AG09309 (cell line): ENCODE measurements at regions not wholly inside any gene's neighbourhood (a gene's known extent, or its start where the extent isn't known, plus 50 kb on each side); places are given as distances from the start of the nearest gene placed in this dataset.
"Not testable (repeated sequence)": the region's sequence is repeated elsewhere in the genome, so short reads cannot be mapped to it uniquely, and the experiment has no call there.

Source experiments
- DNase-seq: peaks from one replicate; pipeline ENCODE4 v3.0.0-alpha.2; 2010; ENCODE audit warnings: low read depth
- H3K4me3 ChIP-seq: 2 replicates; pipeline ENCODE4 v1.5.1; 2011; ENCODE audit warnings: mild to moderate bottlenecking, low read depth, low read length, moderate library complexity; ENCODE audit not compliant: control insufficient read depth
- TF ChIP-seq, protein P1 (sequence below): IDR thresholded peaks from 2 replicates; pipeline ENCODE4 v1.5.1; 2011; ENCODE audit warnings: mild to moderate bottlenecking, low read depth, low read length, inconsistent platforms; ENCODE audit not compliant: insufficient read depth, control insufficient read depth; ENCODE audit errors: missing control alignments

DNA sequence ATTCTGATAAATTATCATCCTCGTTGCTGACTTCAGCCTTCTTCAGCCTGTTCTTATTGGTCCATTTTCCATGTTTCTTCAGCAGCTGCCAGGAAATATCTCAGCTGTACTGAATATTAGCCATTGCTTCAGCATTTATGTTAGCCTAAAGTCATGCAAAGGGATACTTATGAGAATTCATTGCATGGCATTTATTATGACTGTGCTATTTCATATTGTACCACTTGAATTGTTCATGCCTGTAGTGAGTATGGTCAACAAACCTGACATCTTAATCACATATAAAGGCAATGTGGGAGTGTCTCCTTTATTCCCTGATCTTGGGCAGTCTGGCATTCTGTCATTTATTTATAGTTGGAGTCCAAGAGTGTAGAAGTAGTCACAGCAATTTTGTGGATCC, 193.4 kb upstream of the SLC35B3 start:
- TF ChIP-seq, protein P1, sequence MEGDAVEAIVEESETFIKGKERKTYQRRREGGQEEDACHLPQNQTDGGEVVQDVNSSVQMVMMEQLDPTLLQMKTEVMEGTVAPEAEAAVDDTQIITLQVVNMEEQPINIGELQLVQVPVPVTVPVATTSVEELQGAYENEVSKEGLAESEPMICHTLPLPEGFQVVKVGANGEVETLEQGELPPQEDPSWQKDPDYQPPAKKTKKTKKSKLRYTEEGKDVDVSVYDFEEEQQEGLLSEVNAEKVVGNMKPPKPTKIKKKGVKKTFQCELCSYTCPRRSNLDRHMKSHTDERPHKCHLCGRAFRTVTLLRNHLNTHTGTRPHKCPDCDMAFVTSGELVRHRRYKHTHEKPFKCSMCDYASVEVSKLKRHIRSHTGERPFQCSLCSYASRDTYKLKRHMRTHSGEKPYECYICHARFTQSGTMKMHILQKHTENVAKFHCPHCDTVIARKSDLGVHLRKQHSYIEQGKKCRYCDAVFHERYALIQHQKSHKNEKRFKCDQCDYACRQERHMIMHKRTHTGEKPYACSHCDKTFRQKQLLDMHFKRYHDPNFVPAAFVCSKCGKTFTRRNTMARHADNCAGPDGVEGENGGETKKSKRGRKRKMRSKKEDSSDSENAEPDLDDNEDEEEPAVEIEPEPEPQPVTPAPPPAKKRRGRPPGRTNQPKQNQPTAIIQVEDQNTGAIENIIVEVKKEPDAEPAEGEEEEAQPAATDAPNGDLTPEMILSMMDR, result no peak
- H3K4me3 ChIP-seq, result no peak overlapping the region
- no peak for DNase-seq

DNA sequence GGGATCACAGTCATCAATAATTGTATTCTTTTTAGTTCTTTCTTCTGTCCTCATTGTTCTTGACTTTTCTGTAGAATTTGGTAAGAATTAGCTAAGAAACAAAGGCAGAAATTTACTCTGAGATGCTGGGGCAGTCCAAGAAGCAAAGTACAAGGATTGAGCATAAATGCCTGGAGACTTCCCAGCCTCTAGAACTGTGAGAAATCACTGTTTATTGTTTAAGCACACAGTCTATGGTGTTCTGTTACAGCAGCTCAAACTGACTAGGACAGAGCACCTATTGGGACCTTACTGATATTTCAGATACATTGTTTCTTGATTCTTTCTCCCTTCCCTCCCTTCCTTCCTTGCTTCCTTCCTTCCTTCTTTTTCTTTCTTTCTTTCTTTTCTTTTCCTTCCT, 192.7 kb upstream of the SLC35B3 start:
- no peak for DNase-seq
- H3K4me3 ChIP-seq, result no peak overlapping the region
- TF ChIP-seq, protein P1, result no peak

DNA sequence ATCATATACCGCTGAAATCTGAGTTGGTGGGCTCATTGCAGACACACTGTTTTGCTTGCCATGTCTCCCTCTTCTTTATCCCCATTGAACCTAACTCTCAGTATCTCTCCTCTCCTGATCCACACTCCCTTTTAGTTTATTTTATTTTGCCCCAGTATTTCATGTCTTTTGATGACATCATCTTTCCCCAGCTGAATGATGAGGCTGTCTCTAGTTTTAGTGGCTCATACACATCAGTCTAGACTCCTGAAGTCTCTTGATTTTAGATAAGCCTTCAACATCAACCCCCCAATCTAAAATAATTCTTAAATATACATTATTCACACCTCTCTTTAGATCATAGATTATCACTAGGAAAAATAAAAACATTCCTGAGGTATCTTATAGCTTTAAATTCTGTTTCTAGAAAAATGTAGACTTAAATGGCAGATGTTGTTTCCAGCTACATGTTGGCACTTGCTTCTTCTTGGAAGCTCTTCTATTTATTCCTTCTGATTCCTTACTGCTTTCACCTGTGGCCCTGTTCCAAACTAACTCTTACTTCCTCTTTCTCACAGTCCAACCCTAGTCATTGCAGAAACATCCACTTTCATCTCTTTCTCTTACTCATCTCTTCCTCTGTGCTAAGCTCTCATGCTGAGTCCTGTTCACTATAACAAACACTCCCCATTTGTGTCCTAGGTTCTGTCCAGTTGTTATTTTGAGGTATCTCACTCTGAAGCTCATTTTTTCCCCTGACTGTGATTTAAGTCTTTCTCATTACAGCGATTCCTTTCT, 191.9 kb upstream of the SLC35B3 start:
- TF ChIP-seq, protein P1, result no peak
- DNase-seq, result no peak
- no peak overlapping the region for H3K4me3 ChIP-seq

DNA sequence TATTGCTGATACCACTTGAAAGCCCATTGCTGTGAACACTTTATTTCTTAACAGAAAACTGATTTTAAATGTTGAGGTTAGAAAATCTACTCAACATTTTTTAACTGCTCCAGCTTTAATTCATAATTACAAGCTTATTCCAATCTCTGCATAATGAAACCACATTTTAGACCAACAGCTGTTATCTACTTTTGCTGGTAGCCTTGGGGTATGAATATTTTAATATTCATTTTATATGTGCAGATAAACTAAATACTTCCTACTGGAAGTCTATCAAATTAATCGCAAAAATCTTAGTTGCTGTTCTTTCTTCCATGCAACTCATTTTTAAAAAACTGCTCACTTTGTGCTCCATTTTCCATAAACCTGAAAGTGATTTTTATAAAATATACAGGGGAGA, 189.3 kb upstream of the SLC35B3 start:
- no peak overlapping the region for H3K4me3 ChIP-seq
- TF ChIP-seq, protein P1, result no peak
- no peak for DNase-seq

DNA sequence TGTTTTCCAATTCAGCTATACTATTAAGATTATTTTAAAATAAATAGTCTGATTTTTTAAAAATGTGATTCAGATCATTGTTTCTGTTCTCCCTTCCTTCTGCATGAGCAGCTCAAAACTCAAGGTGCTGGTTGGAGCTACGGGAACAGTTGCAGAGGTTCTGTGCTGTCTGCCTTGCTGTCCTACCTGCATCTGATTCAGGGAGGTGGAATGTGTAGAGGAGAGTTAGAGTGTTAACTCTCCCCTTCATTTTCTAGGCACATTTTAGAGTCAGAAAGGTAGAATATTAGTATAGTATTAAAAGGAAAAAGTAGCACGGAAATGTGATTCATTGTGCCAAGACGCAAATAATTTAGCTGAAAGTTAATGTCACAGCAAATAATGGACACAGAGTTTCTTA, 188.1 kb upstream of the SLC35B3 start:
- DNase-seq, result no peak
- TF ChIP-seq, protein P1, result no peak
- no peak overlapping the region for H3K4me3 ChIP-seq

DNA sequence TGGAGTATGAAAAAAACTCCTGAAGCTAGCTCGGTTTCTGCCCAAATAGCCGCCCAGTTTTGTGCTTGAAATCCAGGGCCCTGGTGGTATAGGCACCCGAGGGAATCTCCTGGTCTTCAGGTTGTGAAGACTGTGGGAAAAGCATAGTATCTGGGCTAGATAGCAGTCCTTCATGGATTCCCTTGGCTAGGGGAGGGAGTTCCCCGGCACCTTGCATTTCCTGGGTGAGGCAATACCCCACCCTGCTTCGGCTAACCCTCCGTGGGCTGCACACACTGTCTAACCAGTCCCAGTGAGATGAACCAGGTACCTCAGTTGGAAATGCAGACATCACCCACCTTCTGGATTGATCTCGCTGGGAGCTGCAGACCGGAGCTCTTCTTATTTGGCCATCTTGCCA, 184.5 kb upstream of the SLC35B3 start:
- no peak overlapping the region for H3K4me3 ChIP-seq
- TF ChIP-seq, protein P1, result no peak
- DNase-seq, result no peak

DNA sequence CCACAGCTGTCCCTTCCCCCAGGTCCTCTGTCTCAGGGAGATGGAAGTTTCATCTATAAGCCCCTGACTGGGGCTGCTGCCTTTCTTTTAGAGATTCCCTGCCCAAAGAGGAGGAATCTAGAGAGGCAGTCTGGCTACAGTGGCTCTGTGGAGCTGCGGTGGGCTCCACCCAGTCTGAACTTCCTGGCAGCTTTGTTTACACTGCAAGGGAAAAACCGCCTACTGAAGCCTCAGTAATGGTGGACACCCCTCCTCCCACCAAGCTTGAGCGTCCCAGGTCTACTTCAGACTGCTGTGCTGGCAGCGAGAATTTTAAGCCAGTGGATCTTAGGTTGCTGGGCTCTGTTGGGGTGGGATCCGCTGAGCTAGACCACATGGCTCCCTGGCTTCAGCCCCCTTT, 184.1 kb upstream of the SLC35B3 start:
- not testable (repeated sequence) for DNase-seq, H3K4me3 ChIP-seq
